Activated CD4-positive, alpha-beta T cell treated with anti-CD3 and anti-CD28 coated beads, Interleukin-2, Interleukin-6, amounts not matched to agents 100 ng/mL and 50 ng/mL, durations not matched to agents 16 hours and 8 hours (primary cell): ENCODE measurements at regions not wholly inside any gene's neighbourhood (a gene's known extent, or its start where the extent isn't known, plus 50 kb on each side); places are given as distances from the start of the nearest gene placed in this dataset.
"Not testable (repeated sequence)": the region's sequence is repeated elsewhere in the genome, so short reads cannot be mapped to it uniquely, and the experiment has no call there.

Experiments
- DNase-seq: peaks from one replicate; pipeline ENCODE4 v3.0.0-alpha.2; 2020

GRCh38 chr14:44783901-44784300, 177.8 kb downstream of the KLHL28 start:
- DNase-seq: no peak

DNA sequence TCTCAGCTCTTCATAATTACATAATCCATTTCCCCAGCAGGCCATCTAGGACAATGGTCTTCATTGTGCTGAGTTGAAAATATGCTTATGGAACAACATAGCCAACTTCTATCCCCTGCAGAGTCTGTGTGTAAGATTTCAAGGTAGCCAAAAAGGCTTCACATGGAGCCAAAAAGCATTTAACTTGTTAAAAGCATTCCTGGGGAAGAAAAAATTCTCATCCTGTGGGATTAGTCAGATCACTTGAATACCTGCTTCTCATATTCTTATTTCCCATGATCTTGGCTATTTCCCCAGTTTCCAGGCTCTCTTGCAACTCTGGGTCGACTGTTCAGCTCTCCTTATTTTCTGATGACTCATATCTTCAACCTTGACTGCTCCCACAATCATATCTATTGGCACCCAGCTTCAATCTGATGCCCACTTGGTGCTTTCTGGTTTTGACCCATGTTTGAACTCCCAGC, 178.9 kb downstream of the KLHL28 start:
- no peak for DNase-seq

DNA sequence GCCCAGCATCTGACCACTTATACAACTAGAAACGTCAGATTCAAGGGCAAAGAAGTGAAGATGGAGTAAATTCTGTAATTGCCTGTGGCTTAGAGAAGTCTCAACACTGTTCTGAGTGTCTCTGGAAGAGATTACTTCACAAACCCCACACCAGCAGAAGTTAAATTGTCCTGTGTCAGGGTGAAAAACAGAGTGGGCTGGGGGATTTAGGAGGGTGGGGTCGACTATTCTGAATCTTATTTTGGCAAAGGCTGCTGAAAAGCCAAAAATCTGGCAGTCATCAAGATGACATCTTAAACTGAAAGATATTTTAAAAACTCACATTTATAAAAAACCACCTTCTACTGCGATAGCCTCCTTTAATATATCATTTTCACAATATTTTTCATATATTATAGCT, 180.8 kb downstream of the KLHL28 start:
- DNase-seq: no peak

DNA sequence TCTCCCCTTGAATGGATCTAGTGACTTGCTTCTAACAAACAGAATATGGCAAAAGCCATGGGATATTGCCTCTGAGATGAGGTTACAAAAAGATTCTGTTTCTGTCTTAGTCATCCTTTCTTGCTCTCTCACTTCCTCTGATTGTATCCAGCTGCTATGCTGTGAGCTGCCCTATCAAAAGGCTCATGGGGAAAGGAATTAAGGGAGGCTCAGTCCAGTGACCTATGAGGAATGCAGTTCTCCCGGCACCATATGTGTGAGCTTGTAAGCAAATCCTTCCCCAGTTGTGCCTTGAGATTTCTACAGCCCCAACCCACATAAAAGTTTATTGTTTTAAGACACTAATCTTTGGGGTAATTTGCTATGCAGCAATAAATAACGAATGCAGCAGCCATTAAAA, 183.1 kb downstream of the KLHL28 start:
- peak; percentile 17 for DNase-seq

GRCh38 chr14:44777584-44777983, 184.2 kb downstream of the KLHL28 start:
- no peak for DNase-seq

DNA sequence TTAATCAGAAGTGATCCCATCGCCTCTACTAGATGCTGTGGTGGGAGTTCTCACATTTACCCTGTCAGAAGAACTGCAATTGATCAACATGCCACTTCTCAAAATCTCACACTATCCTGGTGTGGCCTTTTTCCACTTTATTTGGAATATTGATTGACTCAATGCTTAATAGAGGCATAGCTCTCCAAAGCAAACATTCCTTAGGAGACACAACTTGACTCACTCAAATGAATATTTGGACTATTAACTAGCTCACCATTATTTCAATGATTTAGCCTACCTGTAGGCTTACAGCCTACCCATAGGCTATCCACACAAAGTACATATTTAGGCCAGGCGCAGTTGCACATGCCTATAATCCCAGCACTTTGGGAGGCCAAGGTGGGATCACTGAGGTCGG, 186.5 kb downstream of the KLHL28 start:
- no peak for DNase-seq

DNA sequence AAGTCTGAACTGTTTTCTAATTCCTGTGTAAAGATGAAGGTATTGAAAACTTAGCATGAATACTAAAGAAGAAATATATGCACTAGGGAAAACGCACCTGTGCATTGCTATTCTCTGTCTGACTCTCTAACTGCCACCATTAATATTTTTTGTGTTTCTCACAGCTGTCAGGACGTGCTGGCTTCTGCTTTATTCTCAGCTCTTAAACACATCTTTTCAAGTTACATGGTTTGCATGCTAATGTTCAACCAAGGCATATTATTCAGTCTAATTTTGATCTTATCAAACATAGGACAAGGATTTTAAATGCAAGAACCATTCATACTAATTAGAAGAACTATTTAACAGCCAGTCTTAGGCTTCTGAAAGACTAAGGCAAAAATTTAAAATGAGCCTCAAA, 187.4 kb downstream of the KLHL28 start:
- DNase-seq: no peak

DNA sequence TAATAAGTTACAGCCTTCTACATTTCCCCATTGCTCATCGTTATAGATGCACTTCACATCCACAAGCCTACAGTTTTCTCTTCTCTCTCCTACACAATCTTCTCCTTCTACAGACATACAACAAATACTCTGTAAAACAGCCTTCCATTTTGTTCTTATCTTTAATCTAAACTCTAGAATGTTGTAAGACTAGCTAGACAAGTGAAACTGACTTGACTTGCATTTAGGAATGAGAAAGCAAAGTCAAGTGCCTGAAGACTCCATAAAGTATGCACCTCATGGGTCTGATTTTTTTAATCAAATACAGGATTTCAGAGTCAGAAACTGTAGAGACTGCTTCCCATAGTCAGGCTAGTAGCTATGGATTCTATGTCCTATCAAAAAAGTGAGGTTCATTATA, 190.3 kb downstream of the KLHL28 start:
- no peak for DNase-seq

GRCh38 chr14:44770201-44770600, 191.5 kb downstream of the KLHL28 start:
- no peak for DNase-seq

- DNase-seq: peak; percentile 30
These were observed 192.8 kb downstream of the KLHL28 start for GRCh38 chr14:44768935-44769334.

DNA sequence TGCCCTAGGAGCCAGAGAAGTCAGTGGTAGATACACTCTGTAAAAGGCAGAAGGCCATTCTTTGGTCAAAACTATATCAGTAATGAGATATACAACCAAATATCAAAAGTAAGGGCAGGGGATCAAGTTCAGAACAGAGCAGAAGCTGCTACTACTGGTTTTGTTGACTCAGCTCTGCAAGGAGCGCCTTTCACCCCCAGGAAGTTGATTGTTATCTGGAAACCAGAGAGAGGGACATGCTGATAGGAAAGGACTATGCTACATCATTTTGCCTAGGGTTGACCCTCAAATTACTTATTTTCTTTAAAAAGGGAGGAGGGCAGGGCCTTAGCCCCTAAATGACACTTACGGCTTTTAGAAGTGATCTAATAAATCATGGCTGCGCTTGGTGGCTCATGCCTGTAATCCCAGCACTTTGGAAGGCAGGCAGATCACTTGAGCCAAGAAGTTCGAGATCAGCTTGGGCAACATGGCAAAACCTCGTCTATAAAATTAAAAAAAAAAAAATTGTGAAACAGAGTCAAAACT, 194.0 kb downstream of the KLHL28 start:
- DNase-seq: no peak

- DNase-seq: no peak
These were observed 195.5 kb downstream of the KLHL28 start for GRCh38 chr14:44766285-44766684.

DNA sequence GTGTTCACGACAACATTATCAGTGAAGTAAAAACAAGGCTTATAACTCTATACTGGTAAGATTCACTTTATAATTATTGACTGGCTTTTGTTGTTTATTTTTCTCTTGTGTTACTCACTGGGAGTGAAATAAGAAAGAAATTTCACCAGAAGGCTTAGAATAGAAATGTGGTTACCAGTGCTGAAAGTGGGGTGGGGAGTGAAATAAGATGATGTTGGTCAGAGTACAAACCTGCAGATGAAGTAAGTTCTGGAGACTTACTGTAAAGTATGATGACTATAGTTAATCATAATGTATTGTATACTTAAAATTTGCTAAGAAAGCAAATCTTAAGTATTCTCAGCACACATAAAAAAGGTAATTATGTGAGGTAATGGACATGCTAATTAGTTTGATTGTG, 198.4 kb downstream of the KLHL28 start:
- no peak for DNase-seq

DNA sequence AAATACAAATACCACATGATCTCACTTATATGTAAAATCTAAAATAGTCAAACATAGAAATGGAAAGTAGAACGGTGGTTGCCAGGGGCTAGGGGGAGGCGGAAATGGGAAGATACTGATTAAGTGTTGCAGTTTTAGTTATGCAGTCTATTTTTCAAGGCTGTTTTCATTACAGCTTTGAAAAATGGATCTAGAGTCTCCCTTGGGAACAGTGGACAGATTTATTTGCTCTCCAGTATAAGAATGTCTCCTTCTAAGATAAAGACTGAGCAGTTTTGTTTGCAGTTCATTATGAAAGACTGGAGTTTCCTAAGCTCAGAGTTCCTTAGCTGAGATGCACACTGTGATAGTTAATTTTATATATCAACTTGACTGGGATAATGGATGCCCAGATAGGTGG, 202.5 kb downstream of the KLHL28 start:
- DNase-seq: no peak

DNA sequence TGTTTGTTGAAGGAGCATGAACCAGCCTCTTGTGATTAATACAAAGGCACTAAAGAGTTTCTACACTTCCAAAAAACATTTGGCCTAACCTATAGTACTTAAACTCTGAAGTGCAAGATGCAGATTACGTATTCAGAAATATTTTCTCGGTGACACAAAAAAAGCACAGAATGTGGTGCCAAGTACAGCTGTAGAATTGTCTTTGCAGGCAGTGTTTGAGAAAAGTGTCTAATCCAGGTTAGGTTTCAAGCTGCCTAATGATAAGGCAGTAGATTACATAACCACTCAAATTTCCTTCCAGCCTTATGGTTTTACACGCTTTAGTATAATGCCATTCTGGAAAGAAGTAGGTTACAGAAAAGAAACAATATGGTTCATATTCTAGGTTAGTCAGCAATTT, 205.2 kb downstream of the KLHL28 start:
- DNase-seq: no peak

- no peak for DNase-seq
These were observed 216.4 kb downstream of the KLHL28 start for GRCh38 chr14:44745371-44745770.

DNA sequence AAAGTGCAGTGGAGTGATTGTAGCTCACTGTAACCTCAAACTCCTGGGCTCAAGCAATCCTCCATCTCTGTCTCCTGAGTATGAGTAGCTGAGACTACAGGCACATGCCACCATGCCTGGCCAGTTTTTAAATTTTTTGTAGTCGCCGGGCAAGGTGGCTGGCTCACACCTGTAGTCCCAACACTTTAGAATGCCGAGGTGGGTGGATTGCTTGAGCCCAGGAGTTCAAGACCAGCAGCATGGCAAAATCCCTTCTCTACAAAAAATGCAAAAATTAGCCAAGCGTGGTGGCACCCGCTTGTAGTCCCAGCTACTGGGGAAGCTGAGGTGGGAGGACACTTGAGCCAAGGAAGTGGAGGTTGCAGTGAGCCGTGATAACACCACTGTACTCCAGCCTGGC, 219.5 kb downstream of the KLHL28 start:
- no peak for DNase-seq

- no peak for DNase-seq
These were observed 220.3 kb downstream of the KLHL28 start for GRCh38 chr14:44741431-44741830.

DNA sequence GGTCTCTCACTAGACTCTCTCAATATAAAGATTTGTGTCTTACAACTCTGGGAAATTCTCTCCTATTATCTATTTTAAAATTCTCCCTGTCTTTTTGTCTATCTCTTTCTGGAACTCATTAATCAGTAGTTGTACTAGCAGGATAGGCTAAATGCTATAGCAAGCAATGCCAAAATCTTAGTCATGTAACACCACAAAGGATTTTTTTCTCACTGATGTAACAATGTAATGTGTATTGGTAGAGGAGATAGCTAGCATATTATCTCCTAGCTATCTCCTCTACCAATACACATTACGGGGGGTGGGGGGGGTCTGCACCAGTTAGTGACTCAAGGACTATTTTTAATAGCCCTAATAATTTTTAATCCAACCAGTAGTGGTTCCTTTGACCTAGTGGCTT, 225.4 kb downstream of the KLHL28 start:
- DNase-seq: no peak

- DNase-seq: no peak
These were observed 225.1 kb upstream of the FSCB start for GRCh38 chr14:44732144-44732543.

DNA sequence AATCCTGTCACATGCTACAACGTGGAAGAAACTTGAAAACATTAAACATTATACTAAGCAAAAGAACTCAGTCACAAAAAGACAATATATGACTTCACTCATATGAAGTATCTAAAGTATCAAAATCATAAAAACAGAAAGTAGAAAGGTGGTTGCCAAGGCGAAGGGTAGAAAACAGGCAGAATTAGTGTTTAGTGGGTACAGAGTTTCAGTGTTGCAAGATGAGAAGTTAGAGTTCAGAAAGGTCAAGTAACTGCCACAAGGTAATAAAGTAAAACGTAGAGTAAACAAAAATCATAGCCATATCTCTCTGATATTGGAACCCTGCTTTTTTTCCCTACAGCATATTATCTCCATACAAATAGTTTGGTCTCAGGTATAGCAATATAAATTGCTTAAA, 223.8 kb upstream of the FSCB start:
- no peak for DNase-seq

GRCh38 chr14:44721395-44721794, 214.3 kb upstream of the FSCB start:
- DNase-seq: not testable (repeated sequence)

DNA sequence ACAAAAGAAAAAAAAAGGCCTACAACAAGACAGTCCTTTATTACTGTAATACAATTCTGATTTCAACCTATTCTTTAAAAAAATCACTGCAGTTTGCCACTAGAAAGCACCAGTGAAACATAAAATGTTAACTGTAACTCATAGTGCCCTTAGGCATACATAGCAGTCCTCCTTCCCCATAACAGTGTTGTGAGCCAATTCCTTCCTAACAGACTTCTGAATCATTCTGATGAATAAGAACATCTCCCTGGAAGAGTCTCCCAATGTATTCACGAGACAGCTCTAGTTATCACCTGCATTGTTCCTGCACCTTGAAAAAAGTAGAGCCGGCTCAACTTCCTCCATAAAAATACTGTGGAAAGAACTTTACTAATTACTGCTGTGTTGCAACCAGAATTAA, 213.6 kb upstream of the FSCB start:
- DNase-seq: no peak

- DNase-seq: no peak
These were observed 205.1 kb upstream of the FSCB start for GRCh38 chr14:44712024-44712815.
